ENCODE measurements at regions not wholly inside any gene's neighbourhood (a gene's known extent, or its start where the extent isn't known, plus 50 kb on each side); places are given as distances from the start of the nearest gene placed in this dataset.

DNA sequence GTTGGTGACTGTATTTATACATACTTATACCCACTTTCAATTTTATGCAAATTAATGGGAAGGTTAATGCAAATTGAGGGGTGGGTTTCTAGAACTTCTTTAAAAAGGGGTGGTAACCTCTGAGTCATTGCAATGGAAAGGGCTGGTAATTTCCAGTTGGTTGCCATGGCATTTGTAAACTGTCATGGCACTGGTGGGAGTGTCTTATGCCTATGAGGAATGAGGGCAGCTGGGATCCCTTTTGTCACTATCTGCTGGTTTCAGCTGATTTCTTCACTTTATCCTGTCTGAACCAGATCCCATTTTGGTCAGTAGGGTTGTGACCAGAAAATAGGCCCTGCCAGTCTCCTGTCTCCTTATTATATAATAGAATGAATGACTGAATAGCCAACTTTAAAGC lies 1006.7 kb upstream of the GOT2 start:
- Histone ChIP-seq H3K27me3 (ENCODE audit: control insufficient read depth, low read length) (no peaks in the 10 kb centered on the region), H3K4me2 (ENCODE audit: low read length) (no peak overlapping the region), H4K20me1 (ENCODE audit: control insufficient read depth, insufficient read depth, low read depth, low read length) (no peaks in the 10 kb centered on the region), H3K36me3 (ENCODE audit: control insufficient read depth, low read length) (no peaks in the 10 kb centered on the region), H3K4me3 (ENCODE audit: low read length) (no peak overlapping the region), H3K9me2 (replicated peaks; ENCODE audit: control insufficient read depth, low read length) (no peaks in the 10 kb centered on the region), H3K9me3 (ENCODE audit: control insufficient read depth, insufficient read depth, low read length) (no peaks in the 10 kb centered on the region), H3K27ac (ENCODE audit: low read depth, low read length) (no peak overlapping the region), H3K4me1 (ENCODE audit: control insufficient read depth, low read length) (no peaks in the 10 kb centered on the region), H3F3A (ENCODE audit: control insufficient read depth, insufficient read depth) (no peaks in the 10 kb centered on the region), H3K79me2 (ENCODE audit: control insufficient read depth, low read length) (no peaks in the 10 kb centered on the region)
- TF ChIP-seq, protein P1, sequence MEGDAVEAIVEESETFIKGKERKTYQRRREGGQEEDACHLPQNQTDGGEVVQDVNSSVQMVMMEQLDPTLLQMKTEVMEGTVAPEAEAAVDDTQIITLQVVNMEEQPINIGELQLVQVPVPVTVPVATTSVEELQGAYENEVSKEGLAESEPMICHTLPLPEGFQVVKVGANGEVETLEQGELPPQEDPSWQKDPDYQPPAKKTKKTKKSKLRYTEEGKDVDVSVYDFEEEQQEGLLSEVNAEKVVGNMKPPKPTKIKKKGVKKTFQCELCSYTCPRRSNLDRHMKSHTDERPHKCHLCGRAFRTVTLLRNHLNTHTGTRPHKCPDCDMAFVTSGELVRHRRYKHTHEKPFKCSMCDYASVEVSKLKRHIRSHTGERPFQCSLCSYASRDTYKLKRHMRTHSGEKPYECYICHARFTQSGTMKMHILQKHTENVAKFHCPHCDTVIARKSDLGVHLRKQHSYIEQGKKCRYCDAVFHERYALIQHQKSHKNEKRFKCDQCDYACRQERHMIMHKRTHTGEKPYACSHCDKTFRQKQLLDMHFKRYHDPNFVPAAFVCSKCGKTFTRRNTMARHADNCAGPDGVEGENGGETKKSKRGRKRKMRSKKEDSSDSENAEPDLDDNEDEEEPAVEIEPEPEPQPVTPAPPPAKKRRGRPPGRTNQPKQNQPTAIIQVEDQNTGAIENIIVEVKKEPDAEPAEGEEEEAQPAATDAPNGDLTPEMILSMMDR (IDR thresholded peaks at IDR 0.05; ENCODE audit: low read depth, low read length, poor library complexity, severe bottlenecking) = no peak
- no peak for TF ChIP-seq EZH2phosphoT487 (IDR thresholded peaks at IDR 0.05; ENCODE audit: borderline replicate concordance, low read length)

DNA sequence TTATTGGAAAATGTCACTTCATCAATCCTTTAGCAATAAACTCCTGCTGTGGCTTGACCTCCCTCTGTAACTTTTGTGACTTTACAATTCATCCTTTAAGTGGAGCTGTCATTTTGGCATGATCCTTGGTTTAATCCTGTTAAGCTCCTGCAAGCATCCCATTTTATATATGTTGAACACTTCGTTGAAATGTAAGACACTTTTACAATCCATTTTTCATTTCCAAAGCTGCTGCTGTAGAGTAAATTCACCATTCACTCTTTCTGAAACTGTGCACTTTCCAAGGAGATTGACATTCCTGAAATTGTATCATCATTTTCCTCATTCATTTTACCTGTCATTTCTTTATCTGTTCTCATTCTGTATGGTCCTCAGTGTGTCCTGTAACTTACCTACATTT lies 1003.2 kb upstream of the GOT2 start:
- H3K36me3 ChIP-seq (ENCODE audit: control insufficient read depth, low read length) = no peaks in the 10 kb centered on the region
- H3K79me2 ChIP-seq (ENCODE audit: control insufficient read depth, low read length) = no peaks in the 10 kb centered on the region
- no peak overlapping the region for H3K27ac ChIP-seq (ENCODE audit: low read depth, low read length)
- H3K4me2 ChIP-seq (ENCODE audit: low read length) = no peak overlapping the region
- no peaks in the 10 kb centered on the region for H4K20me1 ChIP-seq (ENCODE audit: control insufficient read depth, insufficient read depth, low read depth, low read length)
- no peaks in the 10 kb centered on the region for H3K9me2 ChIP-seq (replicated peaks; ENCODE audit: control insufficient read depth, low read length)
- no peaks in the 10 kb centered on the region for H3K9me3 ChIP-seq (ENCODE audit: control insufficient read depth, insufficient read depth, low read length)
- H3K27me3 ChIP-seq (ENCODE audit: control insufficient read depth, low read length) = no peaks in the 10 kb centered on the region
- H3K4me3 ChIP-seq (ENCODE audit: low read length) = no peak overlapping the region
- TF ChIP-seq EZH2phosphoT487 (IDR thresholded peaks at IDR 0.05; ENCODE audit: borderline replicate concordance, low read length) = no peak
- TF ChIP-seq, protein P1 (IDR thresholded peaks at IDR 0.05; ENCODE audit: low read depth, low read length, poor library complexity, severe bottlenecking) = no peak
- no peaks in the 10 kb centered on the region for H3F3A ChIP-seq (ENCODE audit: control insufficient read depth, insufficient read depth)
- no peaks in the 10 kb centered on the region for H3K4me1 ChIP-seq (ENCODE audit: control insufficient read depth, low read length)

DNA sequence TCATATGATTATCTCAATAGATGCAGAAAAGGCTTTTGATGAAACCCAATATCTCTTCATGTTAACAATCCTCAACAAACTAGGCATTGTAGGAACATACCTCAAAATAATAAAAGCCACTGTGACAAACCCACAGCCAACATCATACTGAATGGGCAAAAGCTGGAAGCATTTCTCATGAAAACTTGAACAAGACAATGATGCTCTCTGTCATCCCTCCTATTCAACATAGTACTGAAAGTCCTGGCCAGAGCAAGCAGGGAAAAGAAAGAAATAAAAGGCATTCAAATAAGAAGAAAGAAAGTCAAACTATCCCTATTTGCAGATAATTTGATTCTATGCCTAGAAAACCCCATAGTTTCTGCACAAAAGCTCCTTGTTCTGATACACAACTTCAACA lies 999.2 kb upstream of the GOT2 start:
- Histone ChIP-seq H3K9me2 (replicated peaks; ENCODE audit: control insufficient read depth, low read length) (no peaks in the 10 kb centered on the region), H3F3A (ENCODE audit: control insufficient read depth, insufficient read depth) (no peaks in the 10 kb centered on the region), H3K27ac (ENCODE audit: low read depth, low read length) (no peak overlapping the region), H3K9me3 (ENCODE audit: control insufficient read depth, insufficient read depth, low read length) (peaks cover 5% of the 10 kb centered on the region; the same call in 1 of the 2 replicates), H3K4me3 (ENCODE audit: low read length) (no peak overlapping the region), H4K20me1 (ENCODE audit: control insufficient read depth, insufficient read depth, low read depth, low read length) (no peaks in the 10 kb centered on the region), H3K79me2 (ENCODE audit: control insufficient read depth, low read length) (no peaks in the 10 kb centered on the region), H3K4me1 (ENCODE audit: control insufficient read depth, low read length) (no peaks in the 10 kb centered on the region), H3K36me3 (ENCODE audit: control insufficient read depth, low read length) (no peaks in the 10 kb centered on the region), H3K27me3 (ENCODE audit: control insufficient read depth, low read length) (no peaks in the 10 kb centered on the region), H3K4me2 (ENCODE audit: low read length) (no peak overlapping the region)
- TF ChIP-seq EZH2phosphoT487 (IDR thresholded peaks at IDR 0.05; ENCODE audit: borderline replicate concordance, low read length) = no peak
- TF ChIP-seq, protein P1 (IDR thresholded peaks at IDR 0.05; ENCODE audit: low read depth, low read length, poor library complexity, severe bottlenecking) = no peak

DNA sequence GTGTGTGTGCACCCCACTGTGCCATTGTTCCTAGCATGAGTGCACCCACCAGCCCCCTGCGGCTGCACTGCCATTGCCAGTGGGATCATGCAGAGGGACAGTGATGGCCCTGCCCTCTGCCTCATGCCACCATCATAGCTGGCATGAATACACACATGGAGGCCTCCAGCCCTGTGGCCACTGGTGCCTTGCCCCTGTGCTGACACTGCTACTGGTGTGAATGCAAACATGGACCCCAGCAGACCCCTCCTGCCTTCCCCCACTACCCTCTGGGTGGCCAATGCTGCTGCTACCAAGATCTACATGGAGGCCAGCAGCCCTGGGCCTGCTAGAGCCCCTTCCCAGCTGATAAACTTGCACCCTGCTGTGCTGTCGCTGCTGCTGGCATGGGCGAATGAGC lies 995.5 kb upstream of the GOT2 start:
- Histone ChIP-seq H3K4me2 (ENCODE audit: low read length) (no peak overlapping the region), H3F3A (ENCODE audit: control insufficient read depth, insufficient read depth) (no peaks in the 10 kb centered on the region), H3K27ac (ENCODE audit: low read depth, low read length) (no peak overlapping the region), H3K4me3 (ENCODE audit: low read length) (no peak overlapping the region), H3K79me2 (ENCODE audit: control insufficient read depth, low read length) (no peaks in the 10 kb centered on the region), H3K9me3 (ENCODE audit: control insufficient read depth, insufficient read depth, low read length) (peaks cover 5% of the 10 kb centered on the region; the same call in 1 of the 2 replicates), H3K27me3 (ENCODE audit: control insufficient read depth, low read length) (no peaks in the 10 kb centered on the region), H4K20me1 (ENCODE audit: control insufficient read depth, insufficient read depth, low read depth, low read length) (no peaks in the 10 kb centered on the region), H3K4me1 (ENCODE audit: control insufficient read depth, low read length) (no peaks in the 10 kb centered on the region), H3K9me2 (replicated peaks; ENCODE audit: control insufficient read depth, low read length) (no peaks in the 10 kb centered on the region), H3K36me3 (ENCODE audit: control insufficient read depth, low read length) (no peaks in the 10 kb centered on the region)
- TF ChIP-seq, protein P1 (IDR thresholded peaks at IDR 0.05; ENCODE audit: low read depth, low read length, poor library complexity, severe bottlenecking) = no peak
- TF ChIP-seq EZH2phosphoT487 (IDR thresholded peaks at IDR 0.05; ENCODE audit: borderline replicate concordance, low read length) = no peak

Measured in DOHH2 (cell line).